ENCODE measurements at regions not wholly inside any gene's neighbourhood (a gene's known extent, or its start where the extent isn't known, plus 50 kb on each side); places are given as distances from the start of the nearest gene placed in this dataset.

DNA sequence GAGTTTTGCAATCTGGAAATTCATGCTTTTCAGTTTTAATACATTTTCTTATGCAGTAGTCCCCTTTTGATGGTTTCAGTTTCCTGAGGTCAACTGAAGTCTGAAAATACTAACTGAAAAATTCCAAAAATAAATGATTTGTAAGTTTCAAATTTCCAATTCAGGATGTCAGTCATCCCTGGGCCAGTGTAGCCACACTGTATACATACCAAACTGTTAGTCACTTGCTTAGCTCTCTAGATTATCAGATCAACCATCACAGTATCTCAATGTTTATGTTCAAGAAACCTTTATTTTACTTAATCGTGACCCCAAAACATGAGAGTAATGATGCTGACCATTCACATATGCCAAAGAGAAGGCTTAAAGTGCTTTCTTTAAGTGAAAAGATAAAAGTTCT lies 715.5 kb downstream of the GBE1 start:
- TF ChIP-seq CTCF (IDR thresholded peaks at IDR 0.05) (no peak), POLR2A (IDR thresholded peaks at IDR 0.05) (no peak)

Data from heart left ventricle (tissue), 13 donors.